DOHH2 (cell line): ENCODE measurements at regions not wholly inside any gene's neighbourhood (a gene's known extent, or its start where the extent isn't known, plus 50 kb on each side); places are given as distances from the start of the nearest gene placed in this dataset.

ENCODE experiments used
- H3F3A ChIP-seq: fragments of 200-600 bp; sonication (generic), shearing (Covaris generic); 2 replicates; pipeline ENCODE4 v1.6.0; 2016; ENCODE audit warnings: antibody characterized with exemption, mild to moderate bottlenecking; ENCODE audit not compliant: control insufficient read depth, insufficient read depth
- H3K27ac ChIP-seq: fragments of 200-600 bp; sonication (generic); 2 replicates; pipeline ENCODE4 v1.5.1; 2014; ENCODE audit warnings: low read depth, mild to moderate bottlenecking, low read length, moderate library complexity
- H3K27me3 ChIP-seq: fragments of 200-600 bp; sonication (generic); 2 replicates; pipeline ENCODE4 v1.6.1; 2014; ENCODE audit warnings: mild to moderate bottlenecking, low read length, mixed read lengths; ENCODE audit not compliant: control insufficient read depth
- H3K36me3 ChIP-seq: fragments of 200-600 bp; sonication (generic); 2 replicates; pipeline ENCODE4 v1.6.1; 2014; ENCODE audit warnings: mild to moderate bottlenecking, low read length, moderate library complexity, mixed read lengths; ENCODE audit not compliant: control insufficient read depth
- H3K4me1 ChIP-seq: fragments of 200-600 bp; sonication (generic); 2 replicates; pipeline ENCODE4 v1.6.1; 2014; ENCODE audit warnings: mild to moderate bottlenecking, low read length, mixed read lengths; ENCODE audit not compliant: control insufficient read depth
- H3K4me2 ChIP-seq: fragments of 200-600 bp; sonication (generic); 2 replicates; pipeline ENCODE4 v1.6.0; 2014; ENCODE audit warnings: mild to moderate bottlenecking, low read length, moderate library complexity
- H3K4me3 ChIP-seq: fragments of 200-600 bp; sonication (generic); 2 replicates; pipeline ENCODE4 v1.5.1; 2014; ENCODE audit warnings: mild to moderate bottlenecking, low read length, mixed read lengths
- H3K79me2 ChIP-seq: fragments of 200-600 bp; sonication (generic); 2 replicates; pipeline ENCODE4 v1.6.1; 2014; ENCODE audit warnings: mild to moderate bottlenecking, low read length, mixed read lengths; ENCODE audit not compliant: control insufficient read depth
- H3K9me2 ChIP-seq: fragments of 200-600 bp; sonication (generic); replicated peaks from 2 replicates; pipeline ENCODE4 v1.6.1; 2014; ENCODE audit warnings: mild to moderate bottlenecking, low read length, mixed read lengths; ENCODE audit not compliant: control insufficient read depth
- H3K9me3 ChIP-seq: fragments of 200-600 bp; sonication (generic); 2 replicates; pipeline ENCODE4 v1.6.1; 2014; ENCODE audit warnings: antibody characterized with exemption, low read length, mixed read lengths; ENCODE audit not compliant: control insufficient read depth, insufficient read depth
- H4K20me1 ChIP-seq: fragments of 200-600 bp; sonication (generic); 2 replicates; pipeline ENCODE4 v1.6.0; 2014; ENCODE audit warnings: low read depth, mild to moderate bottlenecking, antibody characterized with exemption, low read length, moderate library complexity; ENCODE audit not compliant: control insufficient read depth, insufficient read depth
- CTCF ChIP-seq: fragments of 200-600 bp; sonication (generic); IDR thresholded peaks from one replicate; pipeline ENCODE4 v1.5.1; 2014; ENCODE audit warnings: antibody characterized with exemption, mild to moderate bottlenecking, low read depth, low read length; ENCODE audit not compliant: poor library complexity, severe bottlenecking
- EZH2phosphoT487 ChIP-seq: fragments of 200-600 bp; sonication (generic); IDR thresholded peaks from 2 replicates; pipeline ENCODE4 v1.6.1; 2017; ENCODE audit warnings: borderline replicate concordance, mild to moderate bottlenecking, antibody characterized with exemption, low read length, moderate library complexity, mixed read lengths

DNA sequence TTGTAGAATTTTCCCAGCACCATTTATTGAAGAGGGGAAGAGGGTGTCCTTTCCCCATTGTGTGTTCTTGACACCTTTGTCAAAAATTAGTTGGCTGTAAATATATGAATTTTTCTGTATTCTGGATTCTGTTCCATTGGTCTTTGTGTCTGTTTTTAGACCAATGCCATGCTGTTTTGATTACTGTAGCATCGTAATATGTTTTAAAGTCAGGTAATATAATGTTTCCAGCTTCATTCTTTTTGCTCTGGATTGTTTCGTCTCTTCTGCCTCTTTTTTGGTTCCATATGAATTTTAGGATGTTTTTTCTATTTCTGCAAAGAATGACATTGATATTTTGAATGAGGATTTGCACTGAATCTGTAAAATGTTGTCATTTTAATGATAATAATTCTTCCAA lies 331.9 kb upstream of the RGS6 start:
- no peaks in the 10 kb centered on the region; the same call in 1 of the 2 replicates for H3F3A ChIP-seq
- no peak for TF ChIP-seq EZH2phosphoT487
- TF ChIP-seq CTCF: no peak
- peaks cover 16% of the 10 kb centered on the region for H3K79me2 ChIP-seq

DNA sequence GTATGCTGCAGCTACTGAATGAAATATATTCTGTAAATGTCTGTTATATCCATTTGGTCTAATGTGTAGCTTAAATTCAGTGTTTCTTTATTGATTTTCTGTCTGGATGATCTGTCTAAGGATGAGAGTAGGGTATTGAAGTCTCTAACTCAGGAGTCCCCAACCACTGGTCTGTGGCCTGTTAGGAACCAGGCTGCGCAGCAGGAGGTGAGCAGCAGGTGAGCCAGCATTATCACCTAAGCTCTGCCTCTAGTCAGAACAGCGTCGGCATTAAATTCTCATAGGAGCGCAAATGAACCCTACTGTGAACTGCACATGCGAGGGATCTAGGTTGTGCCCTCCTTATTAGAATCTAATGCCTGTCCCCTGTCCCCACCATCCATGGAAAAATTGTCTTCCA lies 329.7 kb upstream of the RGS6 start:
- no peak overlapping the region for H3K4me2 ChIP-seq
- peaks cover 23% of the 10 kb centered on the region for H3K4me1 ChIP-seq
- H3K9me3 ChIP-seq: peaks cover 7% of the 10 kb centered on the region; the same call in 1 of the 2 replicates
- peaks cover 33% of the 10 kb centered on the region for H3K79me2 ChIP-seq
- H3K4me3 ChIP-seq: no peak overlapping the region
- no peak overlapping the region for H3K27ac ChIP-seq
- no peak for TF ChIP-seq EZH2phosphoT487
- H3K27me3 ChIP-seq: no peaks in the 10 kb centered on the region
- H3K9me2 ChIP-seq: no peaks in the 10 kb centered on the region
- no peaks in the 10 kb centered on the region; the same call in 1 of the 2 replicates for H3F3A ChIP-seq
- peaks cover 6% of the 10 kb centered on the region for H3K36me3 ChIP-seq
- H4K20me1 ChIP-seq: no peaks in the 10 kb centered on the region

More for the DNA sequence above, 331.9 kb upstream of the RGS6 start:
- Histone ChIP-seq H3K9me3 (peaks cover 7% of the 10 kb centered on the region; the same call in 1 of the 2 replicates), H3K4me3 (no peak overlapping the region), H4K20me1 (no peaks in the 10 kb centered on the region), H3K27me3 (no peaks in the 10 kb centered on the region), H3K4me2 (no peak overlapping the region), H3K27ac (no peak overlapping the region), H3K4me1 (peaks cover 24% of the 10 kb centered on the region), H3K36me3 (peaks cover 6% of the 10 kb centered on the region), H3K9me2 (no peaks in the 10 kb centered on the region)

GRCh38 chr14:71604231-71604630 lies 328.0 kb upstream of the RGS6 start:
- no peak overlapping the region for H3K4me3 ChIP-seq
- TF ChIP-seq EZH2phosphoT487 (no peak), CTCF (no peak)
- H3F3A ChIP-seq: no peaks in the 10 kb centered on the region
- peaks cover 7% of the 10 kb centered on the region; the same call in 1 of the 2 replicates for H3K9me3 ChIP-seq
- no peak overlapping the region for H3K27ac ChIP-seq
- peaks cover 14% of the 10 kb centered on the region for H3K4me1 ChIP-seq
- no peak overlapping the region for H3K4me2 ChIP-seq
- no peaks in the 10 kb centered on the region for H4K20me1 ChIP-seq
- H3K36me3 ChIP-seq: no peaks in the 10 kb centered on the region
- H3K27me3 ChIP-seq: no peaks in the 10 kb centered on the region
- peaks cover 33% of the 10 kb centered on the region for H3K79me2 ChIP-seq
- H3K9me2 ChIP-seq: no peaks in the 10 kb centered on the region

- TF ChIP-seq CTCF (no peak), EZH2phosphoT487 (no peak)
- H4K20me1 ChIP-seq: no peaks in the 10 kb centered on the region
- no peaks in the 10 kb centered on the region for H3K9me3 ChIP-seq
- no peak overlapping the region for H3K27ac ChIP-seq
- no peaks in the 10 kb centered on the region for H3K36me3 ChIP-seq
- no peak overlapping the region for H3K4me3 ChIP-seq
- H3F3A ChIP-seq: no peaks in the 10 kb centered on the region
- peaks cover 14% of the 10 kb centered on the region for H3K4me1 ChIP-seq
- H3K4me2 ChIP-seq: no peak overlapping the region
- H3K27me3 ChIP-seq: no peaks in the 10 kb centered on the region
- H3K9me2 ChIP-seq: no peaks in the 10 kb centered on the region
- H3K79me2 ChIP-seq: peaks cover 32% of the 10 kb centered on the region
Observed at GRCh38 chr14:71606064-71606463, 326.2 kb upstream of the RGS6 start.
